Bronchial epithelial cell (primary cell): ENCODE measurements at regions not wholly inside any gene's neighbourhood (a gene's known extent, or its start where the extent isn't known, plus 50 kb on each side); places are given as distances from the start of the nearest gene placed in this dataset.

Experiments used
- DNase-seq: peaks from one replicate; pipeline ENCODE4 v3.0.0-alpha.2; 2010; ENCODE audit warnings: low read depth
- FAIRE-seq: peaks from 2 replicates; lab custom pipeline; 2011; peaks lifted over from hg19 to GRCh38; lab: Jason Lieb, UNC
- H3K27me3 ChIP-seq: 2 replicates; pipeline ENCODE4 v1.5.1; 2011; ENCODE audit warnings: low read length; ENCODE audit not compliant: control insufficient read depth, insufficient read depth
- H3K36me3 ChIP-seq: 2 replicates; pipeline ENCODE4 v1.5.1; 2011; ENCODE audit warnings: low read length; ENCODE audit not compliant: control insufficient read depth, insufficient read depth
- H3K4me3 ChIP-seq: 2 replicates; pipeline ENCODE4 v1.5.1; 2011; ENCODE audit warnings: mild to moderate bottlenecking, low read depth, low read length, control low read depth
- CTCF ChIP-seq: IDR thresholded peaks from 2 replicates; pipeline ENCODE4 v1.5.1; 2011; ENCODE audit warnings: mild to moderate bottlenecking, moderate library complexity, low read length, control low read depth, inconsistent platforms; ENCODE audit not compliant: insufficient read depth, severe bottlenecking

GRCh38 chr3:88921986-88922385 lies 185.4 kb upstream of the EPHA3 start:
- DNase-seq (no peak), FAIRE-seq (no peak)
- Histone ChIP-seq H3K36me3 (no peaks in the 10 kb centered on the region), H3K4me3 (no peak overlapping the region), H3K27me3 (no peaks in the 10 kb centered on the region)
- no peak for TF ChIP-seq CTCF

GRCh38 chr3:88926221-88926620 lies 181.2 kb upstream of the EPHA3 start:
- TF ChIP-seq CTCF: no peak
- no peak overlapping the region for H3K4me3 ChIP-seq
- DNase-seq: no peak
- no peaks in the 10 kb centered on the region for H3K36me3 ChIP-seq
- H3K27me3 ChIP-seq: no peaks in the 10 kb centered on the region
- no peak for FAIRE-seq

GRCh38 chr3:88930611-88931010 lies 176.8 kb upstream of the EPHA3 start:
- DNase-seq: no peak
- no peak for FAIRE-seq
- TF ChIP-seq CTCF: no peak
- Histone ChIP-seq H3K27me3 (no peaks in the 10 kb centered on the region), H3K4me3 (no peak overlapping the region), H3K36me3 (no peaks in the 10 kb centered on the region)

- Histone ChIP-seq H3K27me3 (no peaks in the 10 kb centered on the region), H3K36me3 (no peaks in the 10 kb centered on the region), H3K4me3 (no peak overlapping the region)
- no peak for TF ChIP-seq CTCF
- DNase-seq: no peak
- no peak for FAIRE-seq
Measured at GRCh38 chr3:88936831-88937230, 170.6 kb upstream of the EPHA3 start.

GRCh38 chr3:88940296-88940695 lies 167.1 kb upstream of the EPHA3 start:
- no peak for FAIRE-seq

More at GRCh38 chr3:88940296-88940695, 167.1 kb upstream of the EPHA3 start:
- H3K27me3 ChIP-seq: no peaks in the 10 kb centered on the region
- H3K36me3 ChIP-seq: no peaks in the 10 kb centered on the region
- no peak overlapping the region for H3K4me3 ChIP-seq
- no peak for TF ChIP-seq CTCF
- no peak for DNase-seq
